HepG2 (cell line): ENCODE measurements at regions not wholly inside any gene's neighbourhood (a gene's known extent, or its start where the extent isn't known, plus 50 kb on each side); places are given as distances from the start of the nearest gene placed in this dataset.

Experiments used
- ATAC-seq: fragments of 200-7000 bp; cut with Tn5 transposase; 3 replicates; pipeline ENCODE4 v1.9.1; 2020; ENCODE audit warnings: mild to moderate bottlenecking, moderate library complexity
- BruUV-seq: library from RNA; stranded (reverse); fragments of 400-500 nt; replicated peaks from 2 replicates; lab custom pipeline; 2021; lab: Mats Ljungman, UMichigan
- CTCF ChIA-PET: fragments of 300-600 bp; formaldehyde crosslinking; extraction: SDS; loops from one replicate; lab custom pipeline; 2021; ENCODE audit warnings: low total read pairs, inconsistent platforms, low intra/inter-chr PET ratio; lab: Yijun Ruan, JAX
- POLR2A ChIA-PET: fragments of 350-600 bp; sonication (Branson Sonifier 250); formaldehyde crosslinking; loops from one replicate; lab custom pipeline; 2020; ENCODE audit warnings: antibody characterized with exemption, inconsistent platforms; lab: Yijun Ruan, JAX
- DNase-seq: peaks from one replicate; pipeline ENCODE4 v3.0.0-alpha.2; 2015; ENCODE audit warnings: low spot score
- FAIRE-seq: peaks from 3 replicates; lab custom pipeline; 2011; peaks lifted over from hg19 to GRCh38; lab: Jason Lieb, UNC
- H2AFZ ChIP-seq: one replicate; pipeline ENCODE4 v1.6.1; 2011; ENCODE audit warnings: low read length, inconsistent platforms
- H3K27ac ChIP-seq: fragments of 300-600 bp; 3 replicates; pipeline ENCODE4 v1.8.0; 2011; ENCODE audit warnings: mixed run types, mild to moderate bottlenecking, mixed read lengths, low read length, inconsistent platforms; ENCODE audit not compliant: insufficient read depth; ENCODE audit errors: extremely low read length
- H3K27me3 ChIP-seq, 2 experiments: fragments of 200-600 bp in 1 of 2; 2 replicates in 1 of 2; 3 replicates in 1 of 2; pipeline versions ENCODE4 v1.6.0 to v1.8.0; 2011; ENCODE audit warnings: low read length in 2 of 2, mild to moderate bottlenecking in 2 of 2, moderate library complexity in 2 of 2, inconsistent platforms in 1 of 2; ENCODE audit not compliant: insufficient read depth in 2 of 2, control insufficient read depth in 1 of 2
- H3K36me3 ChIP-seq, 2 experiments: fragments of 200-600 bp in 1 of 2; replicated peaks in 1 of 2; 2 replicates in 1 of 2; 3 replicates in 1 of 2; pipeline versions ENCODE4 v1.5.1 to v1.8.0; 2011; ENCODE audit warnings: low read length in 2 of 2, inconsistent platforms in 1 of 2; ENCODE audit not compliant: insufficient read depth in 2 of 2, control insufficient read depth in 1 of 2
- H3K4me1 ChIP-seq: 2 replicates; pipeline ENCODE4 v1.5.1; 2012; ENCODE audit warnings: low read length, inconsistent platforms; ENCODE audit not compliant: insufficient read depth
- H3K4me2 ChIP-seq: 2 replicates; pipeline ENCODE4 v1.6.0; 2011; ENCODE audit warnings: low read depth, low read length, inconsistent platforms
- H3K4me3 ChIP-seq, 3 experiments: fragments of 200-600 bp in 1 of 3; sonication (generic), shearing (Covaris generic) in 1 of 3; replicated peaks in 1 of 3; 2 replicates each; pipeline ENCODE4 v1.5.1; 2011 to 2016; ENCODE audit warnings: low read length in 3 of 3, inconsistent platforms in 2 of 3, low read depth in 2 of 3, mild to moderate bottlenecking in 2 of 3, control low read depth in 1 of 3, mixed read lengths in 1 of 3; ENCODE audit not compliant: insufficient read depth in 1 of 3
- H3K79me2 ChIP-seq: one replicate; pipeline ENCODE4 v1.6.1; 2011; ENCODE audit warnings: low read length, inconsistent platforms; ENCODE audit not compliant: insufficient read depth
- H3K9ac ChIP-seq: 2 replicates; pipeline ENCODE4 v1.6.0; 2011; ENCODE audit warnings: mild to moderate bottlenecking, low read depth, low read length, inconsistent platforms; ENCODE audit not compliant: insufficient read depth
- H3K9me3 ChIP-seq: 2 replicates; pipeline ENCODE4 v1.5.1; 2012; ENCODE audit warnings: mild to moderate bottlenecking, low read length
- H4K20me1 ChIP-seq: 2 replicates; pipeline ENCODE4 v1.6.0; 2011; ENCODE audit warnings: inconsistent platforms, mild to moderate bottlenecking, low read length, moderate library complexity; ENCODE audit not compliant: insufficient read depth
- MTF2 ChIP-seq: sonication (generic); formaldehyde crosslinking; IDR thresholded peaks from 2 replicates; pipeline ENCODE4 v1.5.0; 2020; ENCODE audit warnings: missing genetic modification reagents, borderline replicate concordance
- NCOA2 ChIP-seq: sonication (generic); formaldehyde crosslinking; IDR thresholded peaks from 2 replicates; pipeline ENCODE4 v1.8.0; 2022; ENCODE audit warnings: inconsistent platforms
- NPAS2 ChIP-seq: sonication (generic); formaldehyde crosslinking; IDR thresholded peaks from 2 replicates; pipeline ENCODE4 v1.8.0; 2022; ENCODE audit warnings: mild to moderate bottlenecking, missing genetic modification reagents, borderline replicate concordance
- POLR2G ChIP-seq: fragments of 200-400 bp; formaldehyde crosslinking; IDR thresholded peaks from 2 replicates; pipeline ENCODE4 v1.6.1; 2018; ENCODE audit warnings: mild to moderate bottlenecking, low read depth, low read length, moderate library complexity
- WGBS: methylation state at CpG from one replicate; pipeline ENCODE4 v1.1.6; 2017; ENCODE audit warnings: low lambda C conversion rate; 5-methylcytosine and 5-hydroxymethylcytosine counted together
- in situ Hi-C: cut with HindIII; loops from 2 replicates; pipeline ENCODE4 v1.10.0; 2017; ENCODE audit warnings: low pct_unique_long_range_greater_than_20kb; ENCODE audit not compliant: extremely low pct_ligation_motif_present
- intact Hi-C: fragments of 100-400 bp; cut with micrococcal nuclease; formaldehyde crosslinking; loops from one replicate; pipeline ENCODE4 v1.10.0; 2022; ENCODE audit not compliant: unreplicated experiment
- TF ChIP-seq, protein P1 (sequence below): sonication (generic); formaldehyde crosslinking; IDR thresholded peaks from 2 replicates; pipeline ENCODE4 v1.9.0; 2021; ENCODE audit warnings: missing genetic modification reagents, mild to moderate bottlenecking, borderline replicate concordance
- TF ChIP-seq, protein P2 (sequence below): sonication (generic); formaldehyde crosslinking; conservative IDR thresholded peaks from 2 replicates; pipeline ENCODE4 v1.4.0; 2020; ENCODE audit warnings: missing genetic modification reagents
- TF ChIP-seq, protein P3 (sequence below): sonication (generic); formaldehyde crosslinking; IDR thresholded peaks from 2 replicates; pipeline ENCODE4 v1.5.0; 2020; ENCODE audit warnings: missing genetic modification reagents
- TF ChIP-seq, protein P4 (sequence below): sonication (generic); formaldehyde crosslinking; IDR thresholded peaks from 2 replicates; pipeline ENCODE4 v1.4.0; 2020; ENCODE audit warnings: missing genetic modification reagents

DNA sequence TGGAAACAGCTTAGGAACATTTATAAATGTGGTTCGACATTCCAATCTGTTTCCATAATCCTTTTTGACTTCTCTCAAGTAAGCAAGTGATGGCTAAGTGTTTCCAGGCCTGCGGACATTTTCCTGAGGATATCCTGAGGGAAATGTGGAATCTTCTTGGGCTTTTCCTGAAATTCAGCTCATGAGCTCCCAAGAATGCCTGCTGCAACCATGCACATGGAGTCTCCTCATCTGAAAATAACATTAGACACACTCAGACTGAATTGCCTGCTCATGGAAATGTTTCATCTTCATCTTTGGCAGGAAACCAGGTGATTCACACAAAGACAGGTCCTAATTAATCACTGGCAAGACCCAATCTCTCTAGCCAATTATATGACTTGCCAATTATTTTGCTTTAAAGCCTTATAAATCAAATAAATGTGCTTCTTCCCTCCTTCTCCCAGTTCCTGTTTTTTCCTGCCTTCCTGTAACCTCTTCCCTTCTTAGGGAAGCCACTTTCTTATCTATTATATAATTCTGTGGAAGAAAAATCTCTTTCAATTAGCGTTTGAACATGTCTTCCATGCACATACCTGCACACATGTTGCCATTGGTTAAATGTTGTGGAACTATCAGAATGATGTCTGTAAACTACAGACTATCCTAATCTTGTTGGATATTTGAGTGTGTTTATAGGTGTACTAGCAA, 104.6 kb upstream of the MXRA5 start (continued):
- TF ChIP-seq POLR2G (no peak), NCOA2 (CRISPR knock-in tag) (no peak)
- TF ChIP-seq, protein P1, sequence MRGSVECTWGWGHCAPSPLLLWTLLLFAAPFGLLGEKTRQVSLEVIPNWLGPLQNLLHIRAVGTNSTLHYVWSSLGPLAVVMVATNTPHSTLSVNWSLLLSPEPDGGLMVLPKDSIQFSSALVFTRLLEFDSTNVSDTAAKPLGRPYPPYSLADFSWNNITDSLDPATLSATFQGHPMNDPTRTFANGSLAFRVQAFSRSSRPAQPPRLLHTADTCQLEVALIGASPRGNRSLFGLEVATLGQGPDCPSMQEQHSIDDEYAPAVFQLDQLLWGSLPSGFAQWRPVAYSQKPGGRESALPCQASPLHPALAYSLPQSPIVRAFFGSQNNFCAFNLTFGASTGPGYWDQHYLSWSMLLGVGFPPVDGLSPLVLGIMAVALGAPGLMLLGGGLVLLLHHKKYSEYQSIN (CRISPR knock-in tag), result no peak

DNA sequence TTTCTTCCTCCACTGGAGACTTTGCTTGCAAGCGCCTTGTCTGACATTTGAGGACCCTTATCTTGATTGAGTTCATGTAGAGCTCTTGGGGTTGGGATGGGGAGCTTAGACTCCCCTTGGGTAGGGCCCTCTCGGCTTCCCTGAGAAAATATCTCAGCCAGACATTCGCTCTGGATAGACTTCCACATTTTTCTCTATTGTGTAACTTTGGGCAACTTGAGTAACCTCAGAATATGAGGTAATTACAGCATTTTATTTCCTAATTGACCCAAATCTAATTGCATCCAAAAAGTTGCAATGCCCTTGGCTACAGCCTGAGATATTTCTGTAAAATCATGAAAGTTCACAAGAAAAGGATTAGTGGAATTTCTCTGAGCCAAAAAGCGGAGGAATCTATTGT, 102.8 kb upstream of the MXRA5 start:
- DNase-seq, result no peak
- Histone ChIP-seq H3K4me3 (no peak overlapping the region), H3K27me3 (no peaks in the 10 kb centered on the region), H3K4me2 (no peak overlapping the region), H3K9ac (no peak overlapping the region), H3K9me3 (no peaks in the 10 kb centered on the region)
- no peak for FAIRE-seq
- TF ChIP-seq, protein P2, sequence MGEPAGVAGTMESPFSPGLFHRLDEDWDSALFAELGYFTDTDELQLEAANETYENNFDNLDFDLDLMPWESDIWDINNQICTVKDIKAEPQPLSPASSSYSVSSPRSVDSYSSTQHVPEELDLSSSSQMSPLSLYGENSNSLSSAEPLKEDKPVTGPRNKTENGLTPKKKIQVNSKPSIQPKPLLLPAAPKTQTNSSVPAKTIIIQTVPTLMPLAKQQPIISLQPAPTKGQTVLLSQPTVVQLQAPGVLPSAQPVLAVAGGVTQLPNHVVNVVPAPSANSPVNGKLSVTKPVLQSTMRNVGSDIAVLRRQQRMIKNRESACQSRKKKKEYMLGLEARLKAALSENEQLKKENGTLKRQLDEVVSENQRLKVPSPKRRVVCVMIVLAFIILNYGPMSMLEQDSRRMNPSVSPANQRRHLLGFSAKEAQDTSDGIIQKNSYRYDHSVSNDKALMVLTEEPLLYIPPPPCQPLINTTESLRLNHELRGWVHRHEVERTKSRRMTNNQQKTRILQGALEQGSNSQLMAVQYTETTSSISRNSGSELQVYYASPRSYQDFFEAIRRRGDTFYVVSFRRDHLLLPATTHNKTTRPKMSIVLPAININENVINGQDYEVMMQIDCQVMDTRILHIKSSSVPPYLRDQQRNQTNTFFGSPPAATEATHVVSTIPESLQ (CRISPR knock-in tag), result no peak
- TF ChIP-seq NPAS2 (CRISPR knock-in tag), result no peak
- TF ChIP-seq, protein P3, sequence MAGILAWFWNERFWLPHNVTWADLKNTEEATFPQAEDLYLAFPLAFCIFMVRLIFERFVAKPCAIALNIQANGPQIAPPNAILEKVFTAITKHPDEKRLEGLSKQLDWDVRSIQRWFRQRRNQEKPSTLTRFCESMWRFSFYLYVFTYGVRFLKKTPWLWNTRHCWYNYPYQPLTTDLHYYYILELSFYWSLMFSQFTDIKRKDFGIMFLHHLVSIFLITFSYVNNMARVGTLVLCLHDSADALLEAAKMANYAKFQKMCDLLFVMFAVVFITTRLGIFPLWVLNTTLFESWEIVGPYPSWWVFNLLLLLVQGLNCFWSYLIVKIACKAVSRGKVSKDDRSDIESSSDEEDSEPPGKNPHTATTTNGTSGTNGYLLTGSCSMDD (CRISPR knock-in tag), result no peak
- TF ChIP-seq, protein P4, sequence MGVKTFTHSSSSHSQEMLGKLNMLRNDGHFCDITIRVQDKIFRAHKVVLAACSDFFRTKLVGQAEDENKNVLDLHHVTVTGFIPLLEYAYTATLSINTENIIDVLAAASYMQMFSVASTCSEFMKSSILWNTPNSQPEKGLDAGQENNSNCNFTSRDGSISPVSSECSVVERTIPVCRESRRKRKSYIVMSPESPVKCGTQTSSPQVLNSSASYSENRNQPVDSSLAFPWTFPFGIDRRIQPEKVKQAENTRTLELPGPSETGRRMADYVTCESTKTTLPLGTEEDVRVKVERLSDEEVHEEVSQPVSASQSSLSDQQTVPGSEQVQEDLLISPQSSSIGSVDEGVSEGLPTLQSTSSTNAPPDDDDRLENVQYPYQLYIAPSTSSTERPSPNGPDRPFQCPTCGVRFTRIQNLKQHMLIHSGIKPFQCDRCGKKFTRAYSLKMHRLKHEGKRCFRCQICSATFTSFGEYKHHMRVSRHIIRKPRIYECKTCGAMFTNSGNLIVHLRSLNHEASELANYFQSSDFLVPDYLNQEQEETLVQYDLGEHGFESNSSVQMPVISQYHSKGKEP (CRISPR knock-in tag), result no peak
- no peak for TF ChIP-seq MTF2 (CRISPR knock-in tag)
- TF ChIP-seq, all 625 proteins: peak for 0
- Histone ChIP-seq H3K27ac (no peak overlapping the region), H2AFZ (no peak overlapping the region), H4K20me1 (no peaks in the 10 kb centered on the region), H3K36me3 (no peaks in the 10 kb centered on the region), H3K4me1 (no peaks in the 10 kb centered on the region), H3K79me2 (no peaks in the 10 kb centered on the region)
- no TSS peak for BruUV-seq
- in situ Hi-C loops (no loop called here), intact Hi-C loops (no loop called here)
- ChIA-PET POLR2A (no interaction called here), CTCF (no interaction called here)
- WGBS, result 0% methylated on average over 2 of the region's 4 CpGs
- no peak for ATAC-seq
